H1 (cell line): ENCODE measurements at regions not wholly inside any gene's neighbourhood (a gene's known extent, or its start where the extent isn't known, plus 50 kb on each side); places are given as distances from the start of the nearest gene placed in this dataset.

Experiments used
- CTCF ChIA-PET: fragments of 300-600 bp; sonication (Branson Sonifier 250); formaldehyde crosslinking; loops from one replicate; lab custom pipeline; 2021; ENCODE audit not compliant: partially characterized antibody; lab: Charles Lee
- POLR2A ChIA-PET: fragments of 300-600 bp; sonication (Branson Sonifier 250); formaldehyde crosslinking; loops from one replicate; lab custom pipeline; 2021; ENCODE audit warnings: inconsistent platforms; ENCODE audit not compliant: partially characterized antibody; lab: Charles Lee
- DNase-seq, 2 experiments: peaks; one replicate each; pipeline versions ENCODE4 v3.0.0 to v3.0.0-alpha.2; 2010 to 2022; ENCODE audit warnings: low spot score in 2 of 2, low read depth in 1 of 2, mixed read lengths in 1 of 2
- FAIRE-seq: peaks from 2 replicates; lab custom pipeline; 2011; peaks lifted over from hg19 to GRCh38; lab: Jason Lieb, UNC
- H2AFZ ChIP-seq: 2 replicates; pipeline ENCODE4 v1.8.1; 2012; ENCODE audit warnings: low read length, inconsistent platforms
- H2AK5ac ChIP-seq: 2 replicates; pipeline ENCODE4 v1.6.1; 2013; ENCODE audit warnings: low read depth, low read length
- H2BK120ac ChIP-seq: replicated peaks from 2 replicates; pipeline ENCODE3; 2013; ENCODE audit warnings: low read depth, low read length, inconsistent platforms
- H2BK12ac ChIP-seq: 2 replicates; pipeline ENCODE4 v1.6.1; 2013; ENCODE audit warnings: low read depth, low read length
- H2BK15ac ChIP-seq: 2 replicates; pipeline ENCODE4 v1.6.1; 2013; ENCODE audit warnings: low read length
- H2BK20ac ChIP-seq: 2 replicates; pipeline ENCODE4 v1.6.1; 2013; ENCODE audit warnings: low read length
- H2BK5ac ChIP-seq: 2 replicates; pipeline ENCODE4 v1.6.1; 2013; ENCODE audit warnings: low read depth, low read length
- H3K14ac ChIP-seq: 2 replicates; pipeline ENCODE4 v1.6.1; 2013; ENCODE audit warnings: inconsistent platforms; ENCODE audit not compliant: insufficient read length
- H3K18ac ChIP-seq: 2 replicates; pipeline ENCODE4 v1.6.1; 2013; ENCODE audit warnings: low read length; ENCODE audit errors: extremely low read depth
- H3K23ac ChIP-seq: 2 replicates; pipeline ENCODE4 v1.6.1; 2013; ENCODE audit warnings: inconsistent platforms; ENCODE audit not compliant: insufficient read length
- H3K23me2 ChIP-seq: 2 replicates; pipeline ENCODE4 v1.6.1; 2013; ENCODE audit warnings: low read depth, low read length
- H3K27ac ChIP-seq: 2 replicates; pipeline ENCODE4 v1.6.1; 2011; ENCODE audit warnings: low read depth, low read length, inconsistent platforms
- H3K27me3 ChIP-seq, 4 experiments: replicated peaks in 1 of 4; 1 replicate in 1 of 4; 2 replicates in 3 of 4; pipeline versions ENCODE4 v1.6.1 to v1.8.1; 2011 to 2013; ENCODE audit warnings: low read length in 3 of 4, mild to moderate bottlenecking in 3 of 4, inconsistent platforms in 2 of 4, mixed read lengths in 2 of 4, moderate library complexity in 1 of 4; ENCODE audit not compliant: control insufficient read depth in 3 of 4, insufficient read depth in 3 of 4; ENCODE audit errors: extremely low read depth in 1 of 4
- H3K36me3 ChIP-seq, 4 experiments: 2 replicates each; pipeline versions ENCODE4 v1.6.1 to v1.8.1; 2011 to 2013; ENCODE audit warnings: mild to moderate bottlenecking in 4 of 4, low read length in 3 of 4, moderate library complexity in 2 of 4, control low read depth in 1 of 4, inconsistent platforms in 1 of 4; ENCODE audit not compliant: insufficient read depth in 4 of 4, control insufficient read depth in 2 of 4
- H3K4ac ChIP-seq: replicated peaks from 2 replicates; pipeline ENCODE3; 2013; ENCODE audit warnings: low read length, low read depth, mixed read lengths, inconsistent platforms; ENCODE audit not compliant: insufficient read length
- H3K4me1 ChIP-seq, 4 experiments: replicated peaks in 1 of 4; 1 replicate in 1 of 4; 2 replicates in 3 of 4; pipeline versions ENCODE4 v1.6.1 to v1.8.1; 2011 to 2013; ENCODE audit warnings: low read length in 3 of 4, inconsistent platforms in 2 of 4, mixed read lengths in 1 of 4; ENCODE audit not compliant: insufficient read depth in 4 of 4, control insufficient read depth in 3 of 4
- H3K4me2 ChIP-seq, 2 experiments: 2 replicates each; pipeline versions ENCODE4 v1.6.1 to v1.8.1; 2011 to 2013; ENCODE audit warnings: low read depth in 2 of 2, low read length in 2 of 2, control low read depth in 1 of 2, inconsistent platforms in 1 of 2, mild to moderate bottlenecking in 1 of 2; ENCODE audit not compliant: insufficient read depth in 1 of 2
- H3K4me3 ChIP-seq, 4 experiments: fragments of 200-600, 300-600 bp in 1 of 4; sonication (generic), shearing (Covaris generic), sonication (Bioruptor Twin) in 1 of 4; 2 replicates each; pipeline versions ENCODE4 v1.5.1 to v1.8.1; 2011 to 2016; ENCODE audit warnings: low read length in 4 of 4, low read depth in 3 of 4, control low read depth in 2 of 4, inconsistent platforms in 2 of 4, mild to moderate bottlenecking in 2 of 4, mixed read lengths in 1 of 4, moderate library complexity in 1 of 4; ENCODE audit not compliant: insufficient read depth in 2 of 4; ENCODE audit errors: extremely low read depth in 1 of 4
- H3K56ac ChIP-seq: replicated peaks from 2 replicates; pipeline ENCODE3; 2013; ENCODE audit warnings: low read depth, mild to moderate bottlenecking, mixed read lengths, low read length, inconsistent platforms; ENCODE audit not compliant: insufficient read length
- H3K79me1 ChIP-seq: 2 replicates; pipeline ENCODE4 v1.6.1; 2013; ENCODE audit warnings: low read depth, low read length, control low read depth
- H3K79me2 ChIP-seq, 2 experiments: 2 replicates each; pipeline versions ENCODE4 v1.6.1 to v1.8.1; 2012 to 2013; ENCODE audit warnings: low read length in 2 of 2, mild to moderate bottlenecking in 2 of 2, inconsistent platforms in 1 of 2; ENCODE audit not compliant: insufficient read depth in 2 of 2, control insufficient read depth in 1 of 2
- H3K9ac ChIP-seq, 4 experiments: replicated peaks in 1 of 4; 1 replicate in 1 of 4; 2 replicates in 3 of 4; pipeline versions ENCODE4 v1.6.1 to v1.8.1; 2011 to 2013; ENCODE audit warnings: low read depth in 3 of 4, low read length in 3 of 4, control low read depth in 2 of 4, mild to moderate bottlenecking in 2 of 4, moderate library complexity in 2 of 4, inconsistent platforms in 1 of 4; ENCODE audit errors: extremely low read depth in 1 of 4
- H3K9me3 ChIP-seq, 2 experiments: 2 replicates each; pipeline versions ENCODE4 v1.6.1 to v1.8.1; 2012 to 2013; ENCODE audit warnings: mild to moderate bottlenecking in 2 of 2, moderate library complexity in 2 of 2, control low read depth in 1 of 2, inconsistent platforms in 1 of 2, low read depth in 1 of 2, low read length in 1 of 2, mixed read lengths in 1 of 2; ENCODE audit not compliant: insufficient read depth in 2 of 2
- H4K20me1 ChIP-seq, 2 experiments: replicated peaks in 1 of 2; 2 replicates each; pipeline versions ENCODE3 to v1.8.1; 2011 to 2013; ENCODE audit warnings: inconsistent platforms in 2 of 2, low read length in 2 of 2, mild to moderate bottlenecking in 1 of 2; ENCODE audit not compliant: insufficient read depth in 2 of 2, control insufficient read depth in 1 of 2
- H4K5ac ChIP-seq: 2 replicates; pipeline ENCODE4 v1.6.1; 2013; ENCODE audit warnings: low read length, low read depth, mixed read lengths, inconsistent platforms; ENCODE audit not compliant: insufficient read length
- H4K8ac ChIP-seq: 2 replicates; pipeline ENCODE4 v1.8.0; 2013; ENCODE audit warnings: mild to moderate bottlenecking, moderate library complexity, low read length, inconsistent platforms; ENCODE audit not compliant: insufficient read depth; ENCODE audit errors: extremely low read depth
- H4K91ac ChIP-seq: replicated peaks from 2 replicates; pipeline ENCODE3; 2013; ENCODE audit warnings: low read length, mixed read lengths, inconsistent platforms; ENCODE audit not compliant: insufficient read length
- CHD2 ChIP-seq: IDR thresholded peaks from 2 replicates; pipeline ENCODE4 v1.6.1; 2012; ENCODE audit warnings: low read length, improper control_type of control experiment
- JUN ChIP-seq: IDR thresholded peaks from 2 replicates; pipeline ENCODE4 v1.6.1; 2011; ENCODE audit warnings: low read depth, mild to moderate bottlenecking, improper control_type of control experiment, low read length
- KDM4A ChIP-seq: IDR thresholded peaks from one replicate; pipeline ENCODE4 v1.7.1; 2012; ENCODE audit warnings: low read depth, mild to moderate bottlenecking, moderate library complexity, low read length, inconsistent platforms; ENCODE audit not compliant: severe bottlenecking
- SIN3A ChIP-seq, 2 experiments: IDR thresholded peaks in 1 of 2; conservative IDR thresholded peaks in 1 of 2; 2 replicates each; pipeline ENCODE4 v1.6.1; 2011 to 2012; ENCODE audit warnings: low read length in 2 of 2, improper control_type of control experiment in 1 of 2, low read depth in 1 of 2, mild to moderate bottlenecking in 1 of 2
- WGBS, 2 experiments: shearing (Covaris generic) in 1 of 2; methylation state at CpG; one replicate each; pipeline versions ENCODE4 v1.1.6 to v1.1.7; 2013 to 2015; ENCODE audit warnings: low lambda C conversion rate in 2 of 2, mixed read lengths in 2 of 2, inconsistent platforms in 1 of 2, low coverage in 1 of 2, missing lambda C conversion rate in 1 of 2; ENCODE audit not compliant: insufficient replicate concordance in 2 of 2, insufficient coverage in 1 of 2, insufficient read length in 1 of 2; ENCODE audit errors: extremely low coverage in 1 of 2, missing lambda C conversion rate in 1 of 2; 5-methylcytosine and 5-hydroxymethylcytosine counted together
- TF ChIP-seq, protein P1 (sequence below): IDR thresholded peaks from 2 replicates; pipeline ENCODE4 v1.6.1; 2012; ENCODE audit warnings: inconsistent platforms

DNA sequence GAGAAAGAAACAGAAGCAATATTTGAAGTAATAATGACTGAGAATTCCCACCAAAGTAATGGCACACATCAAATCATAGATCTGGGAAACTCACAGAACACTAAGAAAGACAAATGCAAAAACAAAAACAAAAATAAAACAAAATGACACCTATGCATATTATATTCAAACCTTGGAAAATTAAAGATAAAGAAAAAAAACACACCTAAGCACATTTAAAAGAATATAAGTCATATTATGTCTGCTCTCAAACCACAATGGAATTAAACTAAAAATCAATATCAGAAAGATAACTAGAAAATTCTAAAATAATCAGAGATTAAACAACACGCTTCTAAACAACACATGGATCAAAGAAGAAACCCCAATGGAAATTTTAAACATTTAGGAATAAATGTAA, 59.7 kb upstream of the GALNT5 start:
- Histone ChIP-seq H2BK5ac (no peak overlapping the region), H4K91ac (no peak overlapping the region), H3K56ac (no peak overlapping the region), H3K27ac (no peak overlapping the region), H3K27me3 (no peaks in the 10 kb centered on the region), H2AFZ (no peak overlapping the region), H2BK15ac (no peak overlapping the region), H4K8ac (no peak overlapping the region), H3K18ac (no peak overlapping the region), H3K36me3 (no peaks in the 10 kb centered on the region), H3K4me2 (no peak overlapping the region), H3K23ac (no peak overlapping the region), H4K5ac (no peak overlapping the region), H3K9me3 (no peaks in the 10 kb centered on the region), H3K23me2 (no peaks in the 10 kb centered on the region), H3K9ac (no peak overlapping the region), H2BK12ac (no peak overlapping the region), H3K4me1 (no peaks in the 10 kb centered on the region), H2AK5ac (no peak overlapping the region), H3K79me1 (no peaks in the 10 kb centered on the region), H3K4ac (no peak overlapping the region), H2BK20ac (no peak overlapping the region), H3K14ac (no peak overlapping the region), H3K4me3 (no peak overlapping the region), H3K79me2 (no peaks in the 10 kb centered on the region), H2BK120ac (no peak overlapping the region), H4K20me1 (no peaks in the 10 kb centered on the region)
- DNase-seq = no peak
- TF ChIP-seq KDM4A = no peak
- no peak for TF ChIP-seq CHD2
- no peak for TF ChIP-seq JUN
- TF ChIP-seq, protein P1, sequence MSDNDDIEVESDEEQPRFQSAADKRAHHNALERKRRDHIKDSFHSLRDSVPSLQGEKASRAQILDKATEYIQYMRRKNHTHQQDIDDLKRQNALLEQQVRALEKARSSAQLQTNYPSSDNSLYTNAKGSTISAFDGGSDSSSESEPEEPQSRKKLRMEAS = no peak
- no peak for TF ChIP-seq SIN3A (conservative IDR thresholded peaks at IDR 0.05 in 1 of 2, IDR thresholded peaks at IDR 0.05 in 1 of 2; ENCODE audit: low read depth in 1 of 2, low read length in 2 of 2)
- FAIRE-seq = no peak
- POLR2A ChIA-PET = no interaction called here
- CTCF ChIA-PET = no interaction called here
- WGBS, 2 experiments = 96% methylated on average over 1 of the region's 1 CpG; no CpG with 5 or more reads in 1 of the 2 experiments
